ENCODE measurements at regions not wholly inside any gene's neighbourhood (a gene's known extent, or its start where the extent isn't known, plus 50 kb on each side); places are given as distances from the start of the nearest gene placed in this dataset.
"Not testable (repeated sequence)": the region's sequence is repeated elsewhere in the genome, so short reads cannot be mapped to it uniquely, and the experiment has no call there.

- DNase-seq, result no peak
Measured at GRCh38 chr17:68780596-68780995, 174.6 kb downstream of the ABCA8 start.

- no peak for DNase-seq
Measured at GRCh38 chr17:68778726-68779125, 176.5 kb downstream of the ABCA8 start.

- no peak for DNase-seq
Measured at GRCh38 chr17:68777856-68778694, 176.9 kb upstream of the FAM20A start.

- peak; percentile 3 for DNase-seq
Measured at GRCh38 chr17:68777243-68777855, 176.2 kb upstream of the FAM20A start.

GRCh38 chr17:68776451-68776850, 175.3 kb upstream of the FAM20A start:
- no peak for DNase-seq

- DNase-seq, result no peak
Measured at GRCh38 chr17:68775969-68776368, 174.8 kb upstream of the FAM20A start.

GRCh38 chr17:68775318-68775717, 174.2 kb upstream of the FAM20A start:
- no peak for DNase-seq

- DNase-seq, result peak; percentile 10
Measured at GRCh38 chr17:68771867-68772515, 170.8 kb upstream of the FAM20A start.

- DNase-seq, result no peak
Measured at GRCh38 chr17:68768804-68769203, 167.6 kb upstream of the FAM20A start.

GRCh38 chr17:68766640-68767039, 165.5 kb upstream of the FAM20A start:
- DNase-seq, result no peak

GRCh38 chr17:68763562-68763961, 162.4 kb upstream of the FAM20A start:
- no peak for DNase-seq

- DNase-seq, result no peak
Measured at GRCh38 chr17:68762911-68763310, 161.7 kb upstream of the FAM20A start.

GRCh38 chr17:68760141-68760475, 158.9 kb upstream of the FAM20A start:
- DNase-seq, result no peak

GRCh38 chr17:68759343-68760140, 158.4 kb upstream of the FAM20A start:
- DNase-seq, result peak; percentile 68

- DNase-seq, result no peak
Measured at GRCh38 chr17:68759002-68759342, 157.8 kb upstream of the FAM20A start.

- not testable (repeated sequence) for DNase-seq
Measured at GRCh38 chr17:68757866-68758757, 156.9 kb upstream of the FAM20A start.

- no peak for DNase-seq
Measured at GRCh38 chr17:68753985-68754769, 153.0 kb upstream of the FAM20A start.

- no peak for DNase-seq
Measured at GRCh38 chr17:68750208-68750562, 149.0 kb upstream of the FAM20A start.

GRCh38 chr17:68749349-68750207, 148.4 kb upstream of the FAM20A start:
- DNase-seq, result no peak

GRCh38 chr17:68748381-68748780, 147.2 kb upstream of the FAM20A start:
- DNase-seq, result no peak
